GM10266 (cell line): ENCODE measurements at regions not wholly inside any gene's neighbourhood (a gene's known extent, or its start where the extent isn't known, plus 50 kb on each side); places are given as distances from the start of the nearest gene placed in this dataset.
"Not testable (repeated sequence)": the region's sequence is repeated elsewhere in the genome, so short reads cannot be mapped to it uniquely, and the experiment has no call there.

Experiments
- DNase-seq: peaks from one replicate; pipeline ENCODE4 v3.0.0; 2012; ENCODE audit errors: extremely low spot score
- TF ChIP-seq, protein P1 (sequence below): IDR thresholded peaks from 2 replicates; pipeline ENCODE4 v1.5.1; 2012; ENCODE audit warnings: mild to moderate bottlenecking, low read depth; ENCODE audit not compliant: control insufficient read depth, insufficient read depth; ENCODE audit errors: missing control alignments

DNA sequence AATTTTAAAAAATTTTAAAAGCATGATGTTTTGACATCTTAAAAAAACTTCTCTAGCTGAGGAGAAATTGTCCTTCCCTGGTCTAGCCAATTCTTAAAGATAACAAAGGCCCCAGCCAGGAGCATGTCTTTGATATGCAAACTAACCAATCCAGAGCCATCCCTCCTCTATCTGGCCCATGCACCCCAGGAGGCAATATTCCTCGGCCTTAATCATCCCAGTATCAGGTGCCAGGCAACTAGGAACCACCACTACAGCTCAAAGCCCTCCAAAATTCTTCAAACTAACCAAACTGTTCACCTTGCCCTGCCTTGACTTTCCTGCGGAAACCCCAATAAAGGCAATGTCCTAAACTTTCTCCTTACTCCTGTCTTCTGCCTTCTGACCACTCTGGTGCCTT lies 97.8 kb upstream of the USP9X start:
- DNase-seq = no peak
- TF ChIP-seq, protein P1, sequence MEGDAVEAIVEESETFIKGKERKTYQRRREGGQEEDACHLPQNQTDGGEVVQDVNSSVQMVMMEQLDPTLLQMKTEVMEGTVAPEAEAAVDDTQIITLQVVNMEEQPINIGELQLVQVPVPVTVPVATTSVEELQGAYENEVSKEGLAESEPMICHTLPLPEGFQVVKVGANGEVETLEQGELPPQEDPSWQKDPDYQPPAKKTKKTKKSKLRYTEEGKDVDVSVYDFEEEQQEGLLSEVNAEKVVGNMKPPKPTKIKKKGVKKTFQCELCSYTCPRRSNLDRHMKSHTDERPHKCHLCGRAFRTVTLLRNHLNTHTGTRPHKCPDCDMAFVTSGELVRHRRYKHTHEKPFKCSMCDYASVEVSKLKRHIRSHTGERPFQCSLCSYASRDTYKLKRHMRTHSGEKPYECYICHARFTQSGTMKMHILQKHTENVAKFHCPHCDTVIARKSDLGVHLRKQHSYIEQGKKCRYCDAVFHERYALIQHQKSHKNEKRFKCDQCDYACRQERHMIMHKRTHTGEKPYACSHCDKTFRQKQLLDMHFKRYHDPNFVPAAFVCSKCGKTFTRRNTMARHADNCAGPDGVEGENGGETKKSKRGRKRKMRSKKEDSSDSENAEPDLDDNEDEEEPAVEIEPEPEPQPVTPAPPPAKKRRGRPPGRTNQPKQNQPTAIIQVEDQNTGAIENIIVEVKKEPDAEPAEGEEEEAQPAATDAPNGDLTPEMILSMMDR = no peak

DNA sequence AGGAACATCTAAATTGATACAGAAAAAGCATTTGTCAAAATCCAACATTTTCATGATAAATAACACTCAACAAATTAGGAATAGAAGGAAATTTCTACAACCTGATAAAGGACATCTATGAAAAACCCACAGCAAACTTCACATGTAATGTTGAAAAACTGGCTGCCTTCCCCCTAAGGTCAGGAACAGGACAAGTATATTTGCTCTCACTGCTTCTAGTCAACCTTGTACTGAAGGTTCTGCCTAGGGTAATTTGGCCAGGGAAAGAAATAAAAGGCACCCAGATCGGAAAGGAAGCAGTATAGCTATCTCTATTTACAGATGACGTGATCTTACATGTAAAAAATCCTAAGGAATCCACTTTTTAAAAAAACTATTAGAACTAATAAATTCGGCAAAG lies 97.1 kb upstream of the USP9X start:
- TF ChIP-seq, protein P1 = no peak

DNA sequence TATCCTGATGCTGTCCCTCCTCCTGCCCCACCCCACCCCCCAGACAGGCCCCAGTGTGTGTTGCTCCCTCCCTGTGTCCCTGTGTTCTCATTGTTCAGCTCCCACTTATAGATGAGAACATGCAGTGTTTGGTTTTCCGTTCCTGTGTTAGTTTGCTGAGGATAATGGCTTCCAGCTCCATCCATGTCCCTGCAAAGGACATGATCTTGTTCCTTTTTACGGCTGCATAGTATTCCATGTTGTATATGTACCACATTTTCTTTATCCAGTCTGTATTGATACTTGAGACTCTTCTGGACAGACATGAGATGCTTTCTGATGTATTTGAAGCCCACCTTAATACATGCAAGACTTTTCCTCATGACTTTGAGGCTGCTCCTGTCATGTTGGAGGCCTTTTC lies 91.8 kb upstream of the USP9X start:
- not testable (repeated sequence) for DNase-seq

More for the DNA sequence above, 97.1 kb upstream of the USP9X start:
- no peak for DNase-seq

DNA sequence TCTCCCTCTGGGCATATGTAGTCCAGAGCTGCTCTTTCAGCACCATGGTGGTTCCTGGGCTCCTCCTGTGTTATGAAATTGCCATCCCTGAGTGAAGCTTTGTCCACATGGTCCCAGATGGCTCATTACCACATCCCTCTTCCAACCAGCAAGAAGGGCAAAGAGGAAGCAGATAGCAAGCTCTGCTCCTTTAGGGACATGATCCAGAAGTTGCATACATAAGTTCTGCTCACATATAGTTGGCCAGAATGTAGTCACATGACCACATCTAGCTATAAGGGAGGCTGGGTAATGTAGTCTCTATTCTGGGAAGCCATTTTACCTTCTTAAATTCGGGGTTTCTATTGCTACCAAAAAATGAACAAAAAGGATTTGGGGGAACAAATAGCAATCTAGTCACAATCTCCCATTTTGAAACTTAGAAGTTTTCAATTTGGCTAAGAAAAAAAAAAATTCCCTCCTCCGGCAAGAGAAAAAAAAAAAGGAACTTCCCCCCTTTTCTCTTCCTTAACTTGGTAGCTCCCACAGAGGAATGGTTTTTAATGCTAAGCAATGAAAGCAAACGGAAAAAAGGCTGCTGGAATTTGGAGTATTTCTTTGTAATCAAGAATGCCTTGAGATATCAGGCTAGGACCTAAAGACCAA lies 88.2 kb upstream of the USP9X start:
- no peak for DNase-seq
- TF ChIP-seq, protein P1 = no peak

DNA sequence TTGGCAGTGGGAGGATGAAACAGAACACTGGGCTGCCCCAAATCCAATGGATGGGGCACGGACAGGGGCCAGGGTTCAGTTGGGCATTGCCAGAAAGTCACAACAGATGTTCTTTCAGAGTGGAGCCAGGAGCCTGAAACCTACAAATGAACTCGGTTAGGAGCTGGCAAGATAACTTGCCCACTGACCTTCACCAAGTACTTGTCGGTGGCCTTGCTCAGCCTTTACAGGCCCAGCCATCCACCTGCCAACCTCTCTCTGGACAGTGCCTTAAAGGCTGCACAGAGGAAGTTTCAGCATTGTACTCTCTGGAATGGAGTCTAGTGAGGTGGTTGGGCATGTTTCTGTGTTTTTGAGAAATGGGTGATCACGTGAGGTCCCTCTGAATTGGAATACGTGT lies 87.1 kb upstream of the USP9X start:
- DNase-seq = no peak
- TF ChIP-seq, protein P1 = no peak

DNA sequence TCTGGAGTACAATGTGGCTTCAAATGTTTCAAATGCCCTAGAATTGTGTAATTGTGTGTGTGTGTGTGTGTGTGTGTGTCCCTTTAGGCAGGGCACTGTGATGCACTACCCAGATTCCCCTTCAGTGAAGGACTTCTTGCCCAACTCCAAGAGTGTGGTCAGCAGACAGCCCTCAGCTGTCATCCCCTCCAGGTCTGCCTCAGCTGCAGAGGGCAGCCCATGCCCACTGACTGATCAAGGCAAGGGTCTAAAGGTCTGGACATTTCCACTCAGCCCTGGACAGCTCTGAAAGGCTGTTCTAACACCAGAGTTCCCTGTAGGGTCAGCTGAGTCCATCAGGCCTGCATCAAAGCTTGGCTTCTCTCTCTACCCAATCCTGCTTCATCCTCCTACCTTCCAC lies 83.9 kb upstream of the USP9X start:
- no peak for DNase-seq

DNA sequence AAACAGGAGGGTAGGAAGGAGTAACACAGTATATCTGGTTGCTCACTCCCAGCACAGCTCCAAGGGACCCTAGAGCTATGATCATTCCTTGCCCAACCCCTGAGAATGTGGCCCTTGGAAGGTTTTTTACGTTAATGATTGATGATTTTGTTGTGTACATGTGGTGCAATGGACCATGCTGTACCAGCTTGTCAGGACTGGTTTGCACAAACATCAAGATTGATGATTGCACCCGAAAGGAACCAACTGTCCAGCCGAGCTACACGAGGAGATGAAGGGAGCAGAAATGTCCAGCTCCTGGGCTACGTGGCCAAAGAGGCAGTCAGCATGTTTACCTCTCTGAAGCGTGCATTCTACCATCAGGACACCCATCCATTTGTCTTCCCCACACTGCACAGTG lies 83.2 kb upstream of the USP9X start:
- DNase-seq = no peak

More for the DNA sequence above, 83.9 kb upstream of the USP9X start:
- TF ChIP-seq, protein P1 = no peak

More for the DNA sequence above, 83.2 kb upstream of the USP9X start:
- TF ChIP-seq, protein P1 = no peak
